ENCODE measurements at regions not wholly inside any gene's neighbourhood (a gene's known extent, or its start where the extent isn't known, plus 50 kb on each side); places are given as distances from the start of the nearest gene placed in this dataset.

DNA sequence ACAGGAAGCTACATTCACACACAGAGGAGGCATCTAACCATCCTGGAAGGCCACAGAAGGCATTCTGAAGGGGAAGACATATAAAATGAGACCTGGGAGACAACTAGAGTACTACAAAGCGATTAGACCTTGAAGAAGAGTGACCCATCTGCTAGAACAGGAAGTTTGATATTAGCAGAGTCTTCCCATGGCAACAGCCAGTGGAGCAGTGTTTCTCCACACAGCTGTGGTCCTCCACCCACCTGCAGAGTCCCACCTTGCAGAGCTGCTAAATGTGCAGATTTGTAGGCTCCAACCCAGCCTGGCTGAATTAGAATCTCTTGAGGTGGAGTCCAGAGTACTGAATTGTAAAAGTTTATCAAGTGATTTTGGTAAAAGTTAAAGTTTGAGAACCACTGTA is 267.0 kb downstream of the CETN3 start:
- TF ChIP-seq, protein P1, sequence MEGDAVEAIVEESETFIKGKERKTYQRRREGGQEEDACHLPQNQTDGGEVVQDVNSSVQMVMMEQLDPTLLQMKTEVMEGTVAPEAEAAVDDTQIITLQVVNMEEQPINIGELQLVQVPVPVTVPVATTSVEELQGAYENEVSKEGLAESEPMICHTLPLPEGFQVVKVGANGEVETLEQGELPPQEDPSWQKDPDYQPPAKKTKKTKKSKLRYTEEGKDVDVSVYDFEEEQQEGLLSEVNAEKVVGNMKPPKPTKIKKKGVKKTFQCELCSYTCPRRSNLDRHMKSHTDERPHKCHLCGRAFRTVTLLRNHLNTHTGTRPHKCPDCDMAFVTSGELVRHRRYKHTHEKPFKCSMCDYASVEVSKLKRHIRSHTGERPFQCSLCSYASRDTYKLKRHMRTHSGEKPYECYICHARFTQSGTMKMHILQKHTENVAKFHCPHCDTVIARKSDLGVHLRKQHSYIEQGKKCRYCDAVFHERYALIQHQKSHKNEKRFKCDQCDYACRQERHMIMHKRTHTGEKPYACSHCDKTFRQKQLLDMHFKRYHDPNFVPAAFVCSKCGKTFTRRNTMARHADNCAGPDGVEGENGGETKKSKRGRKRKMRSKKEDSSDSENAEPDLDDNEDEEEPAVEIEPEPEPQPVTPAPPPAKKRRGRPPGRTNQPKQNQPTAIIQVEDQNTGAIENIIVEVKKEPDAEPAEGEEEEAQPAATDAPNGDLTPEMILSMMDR (IDR thresholded peaks at IDR 0.05), result no peak
- no peak for TF ChIP-seq POLR2A (IDR thresholded peaks at IDR 0.05)
